Right lobe of liver (tissue), 4 donors: ENCODE measurements at regions not wholly inside any gene's neighbourhood (a gene's known extent, or its start where the extent isn't known, plus 50 kb on each side); places are given as distances from the start of the nearest gene placed in this dataset.

Experiments
- CTCF ChIP-seq, 4 donors: fragments of 200-600 bp in 3 of 4; fragments of 450-650 bp in 1 of 4; IDR thresholded peaks; one replicate each; pipeline versions ENCODE4 v1.5.1 to v1.8.0; 2016 to 2022; ENCODE audit warnings: antibody characterized with exemption in 4 of 4, mild to moderate bottlenecking in 2 of 4
- POLR2A ChIP-seq: fragments of 450-650 bp; IDR thresholded peaks from one replicate; pipeline ENCODE4 v1.6.1; 2017; ENCODE audit warnings: antibody characterized with exemption, mild to moderate bottlenecking
- donor health status: DM: no; HTN: no; CAD: no.
- donor health status: DM: no; HTN: no; CAD: no.
- donor health status: DM: no; HTN: yes; CAD: no.

DNA sequence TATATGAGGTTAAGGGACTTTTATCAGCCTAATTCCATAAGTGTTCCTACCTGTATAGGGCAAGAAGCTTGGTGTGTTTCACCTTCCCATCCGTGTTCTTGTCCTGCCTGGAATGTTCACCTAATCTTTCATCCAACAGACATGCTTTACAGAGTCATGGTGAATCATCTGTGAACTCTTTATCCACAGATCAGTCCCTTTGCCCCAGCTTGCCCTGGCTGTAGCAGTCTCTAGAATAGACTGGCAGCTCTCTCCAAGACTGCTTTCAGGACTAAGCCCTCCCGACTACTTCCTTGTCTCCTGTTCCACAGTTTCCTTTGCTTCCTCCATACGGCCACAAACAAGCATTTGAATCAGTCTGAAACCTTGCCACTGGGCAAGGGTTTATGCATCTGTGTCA, 177.9 kb upstream of the IL15 start:
- TF ChIP-seq CTCF (IDR thresholded peaks at IDR 0.05) (no peak), POLR2A (no peak)
